ENCODE measurements at regions not wholly inside any gene's neighbourhood (a gene's known extent, or its start where the extent isn't known, plus 50 kb on each side); places are given as distances from the start of the nearest gene placed in this dataset.

DNA sequence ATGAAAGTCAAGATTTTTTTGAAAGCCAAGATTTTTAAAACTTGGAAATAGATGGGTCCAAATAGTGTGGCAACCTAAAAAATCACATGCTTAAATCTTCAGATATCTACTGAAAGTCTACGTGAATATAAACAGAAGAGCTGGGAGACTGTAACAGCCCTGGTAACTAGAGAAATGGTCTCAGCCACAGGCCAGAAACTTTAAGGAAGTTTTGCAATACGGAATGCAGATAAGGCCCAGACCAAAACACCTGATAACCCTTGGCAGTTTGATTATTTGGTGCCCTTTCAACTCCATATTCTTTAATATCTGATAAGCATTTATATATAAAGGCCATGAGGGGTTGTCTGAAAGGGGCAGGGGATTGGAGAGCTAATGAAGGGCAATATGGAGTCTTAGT, 537.3 kb upstream of the TGFBR2 start:
- DNase-seq (ENCODE audit: low spot score): no peak

DNA sequence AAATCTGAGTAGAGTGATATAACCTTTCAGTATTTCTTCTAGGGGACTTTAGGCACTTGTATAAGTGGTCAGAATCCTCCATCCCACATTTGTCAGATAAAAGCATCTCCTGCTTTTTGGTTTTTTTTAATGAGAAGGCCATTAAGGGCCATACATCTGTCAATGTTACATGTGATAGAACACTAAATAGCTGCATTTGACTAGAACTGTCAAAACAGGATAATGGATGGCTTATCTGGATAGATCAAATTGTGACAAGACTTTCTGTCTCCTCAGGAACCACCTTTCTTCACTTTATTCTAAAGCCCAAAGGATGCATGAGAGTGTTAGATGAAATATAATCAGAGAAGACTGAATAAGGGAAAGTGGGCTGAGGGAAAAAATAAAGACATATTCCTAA, 533.4 kb upstream of the TGFBR2 start:
- DNase-seq (ENCODE audit: low spot score): no peak

- peak; percentile 69 for DNase-seq (ENCODE audit: low spot score)
These were observed 532.8 kb upstream of the TGFBR2 start for GRCh38 chr3:30073622-30074021.

- no peak for DNase-seq (ENCODE audit: low spot score)
These were observed 530.9 kb upstream of the TGFBR2 start for GRCh38 chr3:30075514-30075913.

- no peak for DNase-seq (ENCODE audit: low spot score)
These were observed 529.5 kb upstream of the TGFBR2 start for GRCh38 chr3:30076899-30077298.

- DNase-seq (ENCODE audit: low spot score): no peak
These were observed 528.7 kb upstream of the TGFBR2 start for GRCh38 chr3:30077746-30078145.

DNA sequence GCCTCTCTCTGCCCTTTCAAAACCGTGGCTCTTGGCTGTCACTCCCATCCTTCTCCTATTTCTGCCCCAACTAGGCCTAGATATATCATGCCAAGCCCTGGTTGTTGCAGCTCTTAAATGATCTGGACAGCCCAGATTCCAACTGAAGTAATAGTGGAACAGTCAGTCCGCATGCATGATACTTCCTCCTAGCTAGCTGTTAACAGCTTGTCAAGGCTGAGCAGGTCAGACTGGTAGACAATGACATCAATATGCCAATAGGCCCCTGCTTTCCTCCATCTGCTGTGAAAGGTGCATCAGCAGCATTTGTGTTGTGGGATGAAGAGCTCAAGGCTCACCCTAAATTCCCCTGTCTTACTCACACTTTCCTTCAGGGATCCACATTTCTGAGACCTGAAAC, 527.7 kb upstream of the TGFBR2 start:
- no peak for DNase-seq (ENCODE audit: low spot score)

DNA sequence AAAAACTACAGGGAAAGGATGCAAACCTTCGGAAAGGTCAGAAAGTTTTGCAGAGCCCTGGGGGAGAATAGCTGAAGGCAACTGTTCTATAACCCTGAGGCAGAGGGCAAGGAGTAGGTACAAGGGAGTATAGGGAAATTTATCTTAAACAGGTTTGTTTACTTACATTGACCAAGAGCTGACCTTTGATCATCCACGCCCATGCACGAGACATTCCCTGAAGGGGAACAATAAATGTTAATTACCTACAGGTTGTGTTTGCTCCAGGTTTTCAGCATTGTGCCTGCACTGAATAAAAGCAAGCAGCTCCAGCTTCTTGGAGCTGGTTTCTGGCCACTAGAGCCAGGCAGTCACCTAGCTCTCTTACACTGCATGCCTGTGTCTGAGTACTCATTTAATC, 524.5 kb upstream of the TGFBR2 start:
- no peak for DNase-seq (ENCODE audit: low spot score)

GRCh38 chr3:30082652-30083051, 523.7 kb upstream of the TGFBR2 start:
- peak; percentile 29 for DNase-seq (ENCODE audit: low spot score)

DNA sequence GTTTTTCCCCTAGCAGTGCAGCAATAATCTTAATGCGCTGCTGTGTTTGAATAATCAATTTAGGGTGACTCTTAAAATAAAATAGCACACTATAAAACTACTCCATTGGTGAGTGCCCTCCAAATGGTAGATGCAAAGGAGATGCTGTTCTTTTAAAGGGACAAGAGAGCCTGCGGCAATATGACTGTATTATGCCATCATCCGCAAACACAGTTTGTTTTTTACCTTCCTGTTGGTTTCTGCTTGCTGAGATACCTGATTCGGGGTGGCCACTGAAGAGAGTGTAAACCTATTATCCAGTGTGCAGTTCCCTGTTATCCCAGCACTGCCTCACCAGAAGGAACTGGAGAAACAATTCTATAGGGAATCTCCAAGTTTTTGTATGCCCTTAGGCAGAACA, 523.1 kb upstream of the TGFBR2 start:
- DNase-seq (ENCODE audit: low spot score): no peak

GRCh38 chr3:30084316-30084715, 522.1 kb upstream of the TGFBR2 start:
- DNase-seq (ENCODE audit: low spot score): no peak

GRCh38 chr3:30084971-30085403, 521.4 kb upstream of the TGFBR2 start:
- no peak for DNase-seq (ENCODE audit: low spot score)

DNA sequence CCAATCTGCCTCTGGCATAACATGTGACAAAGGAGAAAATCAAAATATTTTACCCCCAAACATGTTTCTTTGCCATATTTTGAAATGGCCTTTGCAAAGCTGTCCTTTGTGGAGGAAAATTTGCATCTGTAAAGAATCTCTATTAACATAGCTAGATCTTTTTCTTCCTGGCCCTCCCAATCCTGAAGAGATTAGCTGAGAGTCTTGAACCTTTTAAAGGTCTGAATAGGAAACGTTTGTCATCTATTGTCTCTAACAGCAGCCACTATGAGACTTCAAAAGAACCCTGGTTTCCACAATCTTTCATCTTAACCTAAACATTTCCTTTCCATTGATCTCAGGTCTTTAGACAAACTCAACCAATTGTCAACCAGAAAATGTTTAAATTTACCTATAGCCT, 520.9 kb upstream of the TGFBR2 start:
- no peak for DNase-seq (ENCODE audit: low spot score)

DNA sequence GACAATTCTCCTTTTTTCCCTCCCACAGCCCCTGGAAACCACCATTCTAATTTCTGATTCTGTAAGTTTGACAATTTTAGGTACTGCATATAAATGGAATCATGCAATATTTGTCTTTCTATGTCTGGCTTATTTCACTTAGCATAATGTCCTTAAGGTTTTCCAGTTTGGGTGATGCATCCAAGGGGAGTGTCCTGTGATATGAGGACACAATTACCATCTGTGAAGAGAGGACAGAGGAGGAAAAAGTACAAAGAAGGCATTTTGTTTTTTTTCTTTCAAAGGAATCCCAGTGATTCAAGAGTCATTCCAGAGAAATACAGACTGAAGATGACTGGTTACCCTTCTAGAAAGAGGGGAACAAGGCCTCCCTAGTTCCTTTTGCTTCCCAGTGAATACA, 514.7 kb upstream of the TGFBR2 start:
- DNase-seq (ENCODE audit: low spot score): no peak

DNA sequence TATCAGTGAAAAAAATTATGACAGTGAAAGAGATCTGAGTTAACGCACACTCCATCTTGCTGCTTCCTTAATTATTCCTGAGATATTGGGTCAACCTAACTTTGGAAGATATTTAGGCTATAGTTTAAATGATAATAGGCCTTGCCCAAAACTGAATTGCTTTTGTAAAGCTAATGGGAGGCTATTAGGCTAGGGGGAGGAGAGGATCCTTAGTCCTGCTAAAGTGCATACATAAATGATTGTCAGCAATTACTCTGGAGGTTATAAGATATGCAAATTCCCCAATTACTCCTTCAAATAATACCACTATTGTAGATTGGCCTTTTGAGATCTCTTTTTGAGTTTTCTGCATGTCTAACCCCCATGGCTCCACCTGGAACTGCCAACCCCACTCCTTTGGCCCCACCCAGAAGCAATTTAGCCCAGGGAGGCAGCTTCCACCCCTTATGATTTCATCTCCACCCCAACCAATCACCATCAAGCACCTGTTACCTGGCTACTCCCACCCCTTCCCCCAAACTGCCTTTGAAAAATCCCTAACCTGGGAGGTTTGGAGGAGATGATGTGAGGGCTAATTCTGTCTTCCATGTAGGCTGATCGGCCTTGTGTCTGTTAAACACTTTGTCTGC, 509.3 kb upstream of the TGFBR2 start:
- no peak for DNase-seq (ENCODE audit: low spot score)

GRCh38 chr3:30098243-30098642, 508.2 kb upstream of the TGFBR2 start:
- DNase-seq (ENCODE audit: low spot score): no peak

DNA sequence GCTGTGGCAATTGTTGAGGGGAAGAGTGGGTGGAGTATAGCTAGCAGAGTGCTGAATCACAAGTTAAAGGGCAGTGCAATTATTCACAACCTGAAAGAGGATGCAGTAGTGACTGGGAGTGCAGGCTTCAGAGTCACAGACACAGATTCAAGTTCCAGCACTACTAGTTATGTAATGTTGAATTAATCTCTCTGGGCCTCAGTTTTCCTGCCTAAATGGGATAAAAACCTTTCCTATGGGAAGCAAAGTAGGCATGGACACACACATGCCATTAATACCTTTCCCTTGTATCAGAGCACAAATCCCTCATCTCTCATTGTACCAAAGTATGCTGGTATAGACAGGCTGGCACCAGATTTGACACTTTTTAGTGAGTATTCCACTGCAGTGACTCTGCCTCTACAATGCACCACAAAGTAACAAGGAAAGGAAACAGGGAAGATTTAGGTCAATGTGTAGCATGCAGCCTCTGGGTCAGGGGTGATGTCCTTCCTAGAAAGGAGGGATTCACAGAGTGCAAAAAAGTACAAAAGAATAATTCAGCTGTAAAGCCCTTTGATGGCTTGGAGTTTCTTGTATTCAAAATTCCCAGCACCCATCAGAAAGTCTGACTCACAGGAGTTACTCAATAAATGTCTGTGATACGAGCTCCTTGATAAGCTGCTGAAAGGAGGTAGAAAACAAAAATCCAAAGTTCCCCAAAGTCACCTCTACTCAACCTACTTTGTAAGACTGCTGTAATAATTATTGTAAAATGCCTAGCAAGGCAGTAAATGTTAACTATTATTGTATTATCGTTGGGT, 507.5 kb upstream of the TGFBR2 start:
- DNase-seq (ENCODE audit: low spot score): peak; percentile 21

- peak; percentile 63 for DNase-seq (ENCODE audit: low spot score)
These were observed 504.0 kb upstream of the TGFBR2 start for GRCh38 chr3:30102356-30102755.

- DNase-seq (ENCODE audit: low spot score): no peak
These were observed 503.2 kb upstream of the TGFBR2 start for GRCh38 chr3:30103186-30103585.

GRCh38 chr3:30107531-30107930, 498.9 kb upstream of the TGFBR2 start:
- DNase-seq (ENCODE audit: low spot score): no peak

DNA sequence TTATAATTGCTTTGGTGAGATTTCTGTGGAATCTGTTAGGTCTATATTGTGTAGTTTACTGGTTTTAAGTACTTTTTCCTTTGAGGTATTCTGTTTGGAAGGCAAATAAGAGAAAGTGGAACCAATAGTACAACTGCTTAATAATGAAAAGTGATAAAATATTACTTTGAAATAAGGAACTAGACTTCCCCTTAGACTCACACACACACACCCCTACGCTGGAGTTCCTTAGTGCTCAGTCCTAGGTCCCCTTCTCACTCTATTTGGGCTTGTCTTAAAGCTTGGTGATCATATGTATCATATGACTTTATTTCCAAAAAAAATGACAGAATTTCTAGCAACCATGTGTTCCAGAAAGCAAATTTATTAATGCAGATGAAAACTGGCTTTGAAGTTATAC, 494.0 kb upstream of the TGFBR2 start:
- no peak for DNase-seq (ENCODE audit: low spot score)

DNA sequence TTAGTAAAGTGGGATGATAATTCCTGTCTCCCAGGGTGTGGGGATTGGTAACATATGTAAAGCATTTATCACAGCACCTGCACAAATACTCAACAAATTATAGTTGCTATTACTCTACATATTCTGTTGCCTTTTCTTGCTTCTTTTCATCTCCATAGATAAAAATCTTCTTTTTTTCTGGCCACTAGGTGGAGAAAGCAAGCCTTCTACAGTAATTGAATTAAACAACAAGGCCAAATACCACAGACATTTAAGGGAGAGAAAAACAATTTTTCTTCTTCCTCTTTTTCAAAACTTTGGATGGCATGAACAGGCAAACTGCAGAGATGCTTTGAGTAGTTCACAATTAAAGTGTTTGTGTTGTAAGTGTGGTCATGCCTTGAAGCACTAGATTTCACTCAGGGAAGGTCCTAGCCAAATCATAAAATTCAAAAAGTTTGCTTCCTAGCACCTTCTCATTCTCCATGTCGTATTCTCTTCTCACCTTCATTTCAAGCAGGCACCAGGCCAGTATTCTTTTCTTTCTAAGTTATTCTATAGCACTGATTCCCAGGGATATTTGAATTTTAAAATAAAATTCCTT, 493.4 kb upstream of the TGFBR2 start:
- DNase-seq (ENCODE audit: low spot score): peak; percentile 80

DNA sequence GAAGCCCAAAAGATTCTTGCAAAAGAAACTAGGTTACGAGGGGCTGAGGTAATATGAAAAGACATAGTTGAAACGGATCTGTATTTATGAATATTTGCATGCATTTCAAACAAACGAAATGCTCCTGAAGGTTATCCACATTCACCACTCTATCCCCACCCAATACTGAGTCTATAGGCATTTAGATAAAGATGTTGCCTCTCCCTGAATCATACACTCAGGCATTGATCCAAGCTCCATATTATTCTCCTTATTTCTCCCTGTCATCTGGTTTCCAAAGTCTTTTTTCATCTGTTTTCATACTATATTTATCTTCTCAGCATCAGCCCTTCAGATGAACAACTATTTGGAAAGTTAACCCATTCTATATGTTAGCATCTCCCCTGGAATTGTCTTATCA, 492.5 kb upstream of the TGFBR2 start:
- peak; percentile 49 for DNase-seq (ENCODE audit: low spot score)
